ENCODE measurements at regions not wholly inside any gene's neighbourhood (a gene's known extent, or its start where the extent isn't known, plus 50 kb on each side); places are given as distances from the start of the nearest gene placed in this dataset.

- no peak for DNase-seq
Measured at GRCh38 chr10:88086187-88086960, 222.9 kb downstream of the PTEN start.

- DNase-seq = no peak
Measured at GRCh38 chr10:88088441-88089340, 225.3 kb downstream of the PTEN start.

- no peak for DNase-seq
Measured at GRCh38 chr10:88089498-88089897, 226.1 kb downstream of the PTEN start.

- no peak for DNase-seq
Measured at GRCh38 chr10:88090568-88091214, 227.3 kb downstream of the PTEN start.

- peak; percentile 87 for DNase-seq
Measured at GRCh38 chr10:88091490-88092061, 228.2 kb downstream of the PTEN start.

- no peak for DNase-seq
Measured at GRCh38 chr10:88092265-88092664, 228.8 kb downstream of the PTEN start.

GRCh38 chr10:88092973-88093372, 229.5 kb downstream of the PTEN start:
- no peak for DNase-seq

- DNase-seq = no peak
Measured at GRCh38 chr10:88094795-88095194, 231.4 kb downstream of the PTEN start.

- no peak for DNase-seq
Measured at GRCh38 chr10:88095223-88095721, 231.8 kb downstream of the PTEN start.

- DNase-seq = no peak
Measured at GRCh38 chr10:88095778-88096431, 232.5 kb downstream of the PTEN start.

GRCh38 chr10:88097092-88097516, 233.7 kb downstream of the PTEN start:
- DNase-seq = no peak

GRCh38 chr10:88097536-88097935, 234.1 kb downstream of the PTEN start:
- no peak for DNase-seq

GRCh38 chr10:88100281-88100680, 236.9 kb downstream of the PTEN start:
- no peak for DNase-seq

- DNase-seq = no peak
Measured at GRCh38 chr10:88101666-88102065, 238.2 kb downstream of the PTEN start.

- DNase-seq = no peak
Measured at GRCh38 chr10:88103576-88103975, 240.2 kb downstream of the PTEN start.

- no peak for DNase-seq
Measured at GRCh38 chr10:88104223-88104622, 240.8 kb downstream of the PTEN start.

GRCh38 chr10:88106366-88106765, 242.9 kb downstream of the PTEN start:
- DNase-seq = no peak

- DNase-seq = no peak
Measured at GRCh38 chr10:88107296-88108097, 244.1 kb downstream of the PTEN start.

- no peak for DNase-seq
Measured at GRCh38 chr10:88108115-88108610, 244.7 kb downstream of the PTEN start.

- no peak for DNase-seq
Measured at GRCh38 chr10:88110355-88110754, 246.9 kb downstream of the PTEN start.

GRCh38 chr10:88110822-88111221, 247.4 kb downstream of the PTEN start:
- no peak for DNase-seq
